GM12878 (cell line): ENCODE measurements at regions not wholly inside any gene's neighbourhood (a gene's known extent, or its start where the extent isn't known, plus 50 kb on each side); places are given as distances from the start of the nearest gene placed in this dataset.

ENCODE experiments used
- ATAC-seq: fragments of 200-7000 bp; cut with Tn5 transposase; 3 replicates; pipeline ENCODE4 v1.9.1; 2020; ENCODE audit warnings: mild to moderate bottlenecking, moderate library complexity
- BruUV-seq: library from RNA; stranded (reverse); fragments of 400-500 nt; replicated peaks from 2 replicates; lab custom pipeline; 2021; lab: Mats Ljungman, UMichigan
- CTCF ChIA-PET: fragments of 300-600 bp; sonication (Branson Sonifier 250); formaldehyde crosslinking; extraction: SDS; loops from one replicate; lab custom pipeline; 2021; ENCODE audit warnings: inconsistent platforms; lab: Yijun Ruan, JAX
- POLR2A ChIA-PET: fragments of 350-600 bp; formaldehyde crosslinking; extraction: SDS; loops from one replicate; lab custom pipeline; 2021; ENCODE audit warnings: inconsistent platforms; lab: Charles Lee
- RAD21 ChIA-PET: fragments of 300-600 bp; sonication (Branson Sonifier 250); formaldehyde crosslinking; loops from one replicate; lab custom pipeline; 2023; ENCODE audit warnings: antibody characterized with exemption; ENCODE audit not compliant: unreplicated experiment; lab: Charles Lee
- SMC1A ChIA-PET: fragments of 300-600 bp; sonication (Branson Sonifier 250); formaldehyde crosslinking; loops from one replicate; lab custom pipeline; 2023; ENCODE audit not compliant: unreplicated experiment, uncharacterized antibody; lab: Charles Lee
- DNase-seq: peaks from one replicate; pipeline ENCODE4 v3.0.0-alpha.2; 2011; ENCODE audit warnings: low read depth, low spot score
- FAIRE-seq: peaks from 3 replicates; lab custom pipeline; 2011; peaks lifted over from hg19 to GRCh38; lab: Jason Lieb, UNC
- H2AFZ ChIP-seq: 2 replicates; pipeline ENCODE4 v1.6.0; 2011; ENCODE audit warnings: low read depth, low read length, control low read depth; ENCODE audit not compliant: control insufficient read depth
- H3K27ac ChIP-seq: 2 replicates; pipeline ENCODE4 v1.5.1; 2011; ENCODE audit warnings: control low read depth; ENCODE audit not compliant: control insufficient read depth, insufficient read depth
- H3K27me3 ChIP-seq, 2 experiments: replicated peaks in 1 of 2; 2 replicates each; pipeline versions ENCODE4 v1.6.0 to v1.6.1; 2011; ENCODE audit warnings: low read length in 1 of 2; ENCODE audit not compliant: control insufficient read depth in 2 of 2, insufficient read depth in 2 of 2
- H3K36me3 ChIP-seq, 2 experiments: 2 replicates each; pipeline ENCODE4 v1.5.1; 2011; ENCODE audit warnings: low read length in 1 of 2; ENCODE audit not compliant: control insufficient read depth in 2 of 2, insufficient read depth in 2 of 2
- H3K4me1 ChIP-seq: 2 replicates; pipeline ENCODE4 v1.6.1; 2011; ENCODE audit warnings: mild to moderate bottlenecking, low read length, moderate library complexity, mixed read lengths; ENCODE audit not compliant: control insufficient read depth, insufficient read depth
- H3K4me2 ChIP-seq: 2 replicates; pipeline ENCODE4 v1.6.0; 2011; ENCODE audit warnings: control low read depth; ENCODE audit not compliant: control insufficient read depth, insufficient read depth
- H3K4me3 ChIP-seq: fragments of 200-600 bp; sonication (generic); 2 replicates; pipeline ENCODE4 v1.5.1; 2016
- H3K79me2 ChIP-seq: 2 replicates; pipeline ENCODE4 v1.6.0; 2011; ENCODE audit warnings: low read length; ENCODE audit not compliant: control insufficient read depth, insufficient read depth
- H3K9ac ChIP-seq: 2 replicates; pipeline ENCODE4 v1.8.0; 2011; ENCODE audit warnings: low read length, control low read depth, mixed read lengths; ENCODE audit not compliant: control insufficient read depth, insufficient read depth
- H3K9me3 ChIP-seq: replicated peaks from 3 replicates; pipeline ENCODE4 v1.5.1; 2011; ENCODE audit warnings: mild to moderate bottlenecking, low read length; ENCODE audit not compliant: control insufficient read depth, insufficient read depth
- H4K20me1 ChIP-seq: 2 replicates; pipeline ENCODE4 v1.6.0; 2011; ENCODE audit not compliant: control insufficient read depth, insufficient read depth
- ELK1 ChIP-seq: IDR thresholded peaks from 2 replicates; pipeline ENCODE4 v1.6.1; 2012; ENCODE audit warnings: low read depth, low read length, improper control_type of control experiment
- ESRRA ChIP-seq: IDR thresholded peaks from 2 replicates; pipeline ENCODE4 v1.6.1; 2012; ENCODE audit warnings: mild to moderate bottlenecking, low read length, improper control_type of control experiment
- HCFC1 ChIP-seq: fragments of 150-350 bp; IDR thresholded peaks from 2 replicates; pipeline ENCODE4 v1.6.1; 2014; ENCODE audit warnings: low read length
- MTA2 ChIP-seq: fragments of 450-650 bp; IDR thresholded peaks from 2 replicates; pipeline ENCODE4 v1.6.1; 2016; ENCODE audit warnings: low read depth, mild to moderate bottlenecking, moderate library complexity
- PKNOX1 ChIP-seq: fragments of 450-650 bp; IDR thresholded peaks from 2 replicates; pipeline ENCODE4 v1.6.1; 2016; ENCODE audit warnings: mild to moderate bottlenecking
- POLR2AphosphoS2 ChIP-seq: IDR thresholded peaks from 2 replicates; pipeline ENCODE4 v1.6.1; 2011; ENCODE audit warnings: low read depth, mild to moderate bottlenecking, low read length, improper control_type of control experiment, moderate library complexity
- RB1 ChIP-seq: fragments of 450-650 bp; formaldehyde crosslinking; IDR thresholded peaks from 2 replicates; pipeline ENCODE4 v1.6.1; 2017; ENCODE audit warnings: mild to moderate bottlenecking, borderline replicate concordance
- SKIL ChIP-seq: fragments of 450-650 bp; IDR thresholded peaks from 2 replicates; pipeline ENCODE4 v1.6.1; 2017; ENCODE audit warnings: mild to moderate bottlenecking, low read depth, inconsistent platforms; ENCODE audit not compliant: poor library complexity, severe bottlenecking
- USF2 ChIP-seq: IDR thresholded peaks from 2 replicates; pipeline ENCODE4 v1.6.1; 2011; ENCODE audit warnings: low read depth, low read length, improper control_type of control experiment, borderline replicate concordance
- ZNF384 ChIP-seq: IDR thresholded peaks from 2 replicates; pipeline ENCODE4 v1.6.1; 2012; ENCODE audit warnings: low read depth, mild to moderate bottlenecking, low read length, improper control_type of control experiment, borderline replicate concordance
- ZSCAN29 ChIP-seq: fragments of 450-650 bp; IDR thresholded peaks from 2 replicates; pipeline ENCODE4 v1.6.1; 2017; ENCODE audit warnings: mild to moderate bottlenecking, moderate library complexity
- WGBS: methylation state at CpG from one replicate; pipeline ENCODE4 v1.1.6; 2016; ENCODE audit warnings: low lambda C conversion rate; ENCODE audit not compliant: insufficient replicate concordance, insufficient coverage; ENCODE audit errors: missing lambda C conversion rate; 5-methylcytosine and 5-hydroxymethylcytosine counted together
- in situ Hi-C: fragments of 300-500 bp; cut with MboI; formaldehyde crosslinking; loops from 9 replicates; pipeline ENCODE4 v1.14.3; 2018; ENCODE audit warnings: mixed read lengths
- intact Hi-C: fragments of 100-400 bp; cut with micrococcal nuclease; formaldehyde crosslinking; loops from one replicate; pipeline ENCODE4 v1.14.2; 2022; ENCODE audit not compliant: unreplicated experiment

GRCh38 chr4:65791111-65791811, 121.0 kb upstream of the EPHA5 start (continued):
- no peak for TF ChIP-seq USF2
- no peak for TF ChIP-seq ZSCAN29
- TF ChIP-seq HCFC1: no peak

- RAD21 ChIA-PET: no interaction called here
- H4K20me1 ChIP-seq: no peaks in the 10 kb centered on the region
- no peak for TF ChIP-seq RB1
- no peak for TF ChIP-seq ZNF384
- TF ChIP-seq, all 136 proteins: peak for 0
- Histone ChIP-seq H3K9me3 (no peaks in the 10 kb centered on the region), H3K36me3 (no peaks in the 10 kb centered on the region), H3K27ac (no peak overlapping the region), H2AFZ (no peak overlapping the region), H3K9ac (no peak overlapping the region), H3K79me2 (no peaks in the 10 kb centered on the region), H3K27me3 (no peaks in the 10 kb centered on the region), H3K4me3 (no peak overlapping the region), H3K4me2 (no peak overlapping the region), H3K4me1 (no peaks in the 10 kb centered on the region)
- intact Hi-C loops: no loop called here
- in situ Hi-C loops: no loop called here
- DNase-seq (no peak), ATAC-seq (no peak), FAIRE-seq (no peak)
- ChIA-PET POLR2A (no interaction called here), SMC1A (no interaction called here), CTCF (no interaction called here)
- WGBS: 27% methylated on average over 2 of the region's 2 CpGs
- no TSS peak for BruUV-seq
Observed at GRCh38 chr4:65789805-65790204, 119.5 kb upstream of the EPHA5 start.

- 11% methylated on average over 2 of the region's 2 CpGs for WGBS
- in situ Hi-C loops: no loop called here
- Histone ChIP-seq H3K4me2 (no peak overlapping the region), H3K27ac (no peak overlapping the region), H4K20me1 (no peaks in the 10 kb centered on the region), H3K4me3 (no peak overlapping the region), H3K36me3 (no peaks in the 10 kb centered on the region), H3K9ac (no peak overlapping the region), H3K27me3 (no peaks in the 10 kb centered on the region), H3K9me3 (no peaks in the 10 kb centered on the region), H3K79me2 (no peaks in the 10 kb centered on the region), H3K4me1 (no peaks in the 10 kb centered on the region), H2AFZ (no peak overlapping the region)
- CTCF ChIA-PET: no interaction called here
- DNase-seq (no peak), ATAC-seq (no peak), FAIRE-seq (no peak)
- intact Hi-C loops: no loop called here
- RAD21 ChIA-PET: no interaction called here
- BruUV-seq: no TSS peak
- POLR2A ChIA-PET: no interaction called here
- SMC1A ChIA-PET: no interaction called here
- no peak for TF ChIP-seq ESRRA
- no peak for TF ChIP-seq SKIL
- TF ChIP-seq ELK1: no peak
- no peak for TF ChIP-seq POLR2AphosphoS2
- TF ChIP-seq PKNOX1: no peak
- TF ChIP-seq MTA2: no peak
Observed at GRCh38 chr4:65789341-65789740, 119.1 kb upstream of the EPHA5 start.
